SIG-M5 treated with dmso at 0.1 percent for 504 hours (cell line): ENCODE measurements at regions not wholly inside any gene's neighbourhood (a gene's known extent, or its start where the extent isn't known, plus 50 kb on each side); places are given as distances from the start of the nearest gene placed in this dataset.

Source experiments
- DNase-seq: peaks from one replicate; lab custom pipeline; 2025; ENCODE audit not compliant: unreplicated experiment; lab: John Stamatoyannopoulos, UW

GRCh38 chr2:15835991-15836688, 104.2 kb upstream of the MYCN start:
- DNase-seq = no peak

DNA sequence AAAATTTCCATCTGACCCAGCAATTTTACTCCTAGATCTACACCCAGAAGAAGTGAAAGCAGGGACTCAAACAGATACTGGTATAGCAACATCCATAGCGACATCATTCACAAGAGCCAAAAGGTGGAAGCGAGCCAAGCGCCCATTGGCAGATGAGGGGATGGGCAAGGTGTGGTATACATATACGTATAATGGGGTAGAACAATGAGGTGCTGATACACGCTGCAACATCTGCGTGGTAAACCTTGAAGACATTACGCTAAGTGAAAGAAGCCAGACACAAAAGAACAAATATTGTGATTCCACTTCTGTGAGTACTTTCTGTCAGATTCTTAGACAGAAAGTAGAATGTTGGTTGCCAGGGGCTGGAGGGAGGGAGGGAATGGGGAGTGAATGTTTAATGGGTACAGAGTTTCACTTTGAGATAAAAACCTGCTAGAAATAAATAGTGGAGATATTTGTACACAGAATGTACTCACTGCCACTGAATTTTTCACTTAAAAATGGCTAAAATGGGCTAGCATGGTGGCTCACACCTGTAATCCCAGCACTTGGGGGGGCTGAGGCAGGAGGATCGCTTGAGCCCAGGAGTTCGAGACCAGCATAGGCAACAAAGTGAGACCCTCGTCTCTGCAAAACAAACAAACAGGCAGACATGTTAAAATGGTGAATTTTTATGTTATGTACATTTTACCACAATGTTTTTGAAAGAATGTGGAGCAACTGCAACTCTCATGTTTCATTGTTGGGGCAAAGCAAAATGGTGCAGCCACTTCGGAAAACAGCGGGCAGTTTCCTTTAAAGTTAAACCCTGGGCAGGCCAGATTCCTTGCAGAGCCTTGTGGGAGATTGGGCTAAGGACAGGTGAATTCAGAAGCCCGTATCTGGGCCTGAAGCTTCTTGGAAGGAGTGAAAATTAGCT, 103.4 kb upstream of the MYCN start:
- no peak for DNase-seq

DNA sequence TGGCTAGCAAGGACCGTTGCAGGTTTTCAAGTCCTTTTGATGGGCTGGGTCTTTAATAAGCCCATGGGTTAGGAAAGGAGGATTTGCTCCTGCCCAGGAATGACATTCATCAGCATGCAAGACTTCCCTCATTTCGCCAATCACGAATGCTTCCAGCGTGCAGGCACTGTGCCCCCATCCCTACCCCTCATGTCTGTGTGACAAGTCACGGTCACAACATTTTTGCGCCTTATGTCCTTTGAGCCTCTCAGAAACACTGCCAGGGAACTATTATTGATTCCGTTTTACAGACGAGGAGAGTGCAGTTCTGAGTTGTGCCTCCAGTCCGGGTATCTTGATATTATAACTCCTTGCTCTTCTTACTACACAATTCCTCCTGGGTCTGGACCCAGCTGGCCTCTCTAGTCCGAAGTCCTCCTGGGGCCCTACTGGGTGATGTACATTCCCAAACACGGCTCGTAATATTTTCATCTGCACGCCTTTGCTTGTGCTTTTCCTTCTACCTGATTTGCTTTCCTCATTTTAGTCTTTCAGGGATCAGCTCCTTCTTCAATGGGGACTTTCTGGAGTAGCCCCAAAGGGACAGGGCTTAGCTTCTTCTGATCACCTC, 101.8 kb upstream of the MYCN start:
- DNase-seq = no peak

DNA sequence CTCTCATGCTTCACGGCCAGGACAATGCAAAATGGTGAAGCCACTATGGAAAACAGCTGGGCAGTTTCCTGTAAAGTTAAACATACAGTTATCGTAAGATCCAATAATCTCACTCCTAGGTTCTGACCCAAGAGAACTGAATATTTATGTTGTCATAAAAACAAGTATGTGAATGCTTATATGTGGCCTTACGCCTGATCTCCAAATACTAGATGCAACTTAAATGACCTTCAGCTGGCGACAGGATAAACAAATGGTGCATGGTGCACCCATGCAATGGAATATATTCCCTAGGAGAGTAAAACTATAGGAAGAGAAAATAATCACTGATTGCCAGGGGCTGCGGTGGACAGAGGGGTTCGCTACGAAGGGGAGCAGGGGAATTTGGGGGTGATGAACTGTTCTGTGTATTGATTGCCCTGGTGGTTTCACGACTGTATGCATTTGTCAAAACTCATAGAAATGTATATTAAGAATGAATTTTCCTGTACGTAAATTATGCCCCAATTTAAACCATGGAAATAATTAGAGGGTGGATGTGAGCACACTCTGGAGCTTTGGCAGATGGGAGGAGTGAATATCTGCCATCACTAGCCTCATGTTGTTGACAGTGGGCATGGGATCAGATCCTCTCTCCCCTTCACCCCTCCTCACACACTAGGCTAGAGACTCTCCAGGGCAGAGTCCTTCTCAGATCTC, 100.8 kb upstream of the MYCN start:
- no peak for DNase-seq

DNA sequence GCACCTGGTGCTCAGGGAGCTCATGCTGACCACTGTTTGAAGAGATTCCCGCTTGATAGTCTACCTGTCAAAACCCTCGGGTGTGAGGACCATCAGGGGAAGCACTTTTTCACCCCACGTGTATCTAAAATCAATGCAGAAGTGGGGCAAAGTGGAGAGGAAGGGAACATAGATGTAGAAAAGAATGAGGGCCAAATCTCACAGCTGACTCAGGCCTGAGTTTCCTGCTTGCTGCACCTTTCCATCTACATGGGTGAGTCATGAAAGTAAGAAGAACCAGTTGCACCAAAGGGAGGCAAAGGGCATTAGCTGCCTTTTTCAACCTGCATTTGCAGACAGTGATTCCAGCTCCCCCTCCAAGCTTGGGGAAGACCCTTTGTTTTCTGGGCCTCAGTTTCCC, 100.2 kb upstream of the MYCN start:
- DNase-seq = no peak

DNA sequence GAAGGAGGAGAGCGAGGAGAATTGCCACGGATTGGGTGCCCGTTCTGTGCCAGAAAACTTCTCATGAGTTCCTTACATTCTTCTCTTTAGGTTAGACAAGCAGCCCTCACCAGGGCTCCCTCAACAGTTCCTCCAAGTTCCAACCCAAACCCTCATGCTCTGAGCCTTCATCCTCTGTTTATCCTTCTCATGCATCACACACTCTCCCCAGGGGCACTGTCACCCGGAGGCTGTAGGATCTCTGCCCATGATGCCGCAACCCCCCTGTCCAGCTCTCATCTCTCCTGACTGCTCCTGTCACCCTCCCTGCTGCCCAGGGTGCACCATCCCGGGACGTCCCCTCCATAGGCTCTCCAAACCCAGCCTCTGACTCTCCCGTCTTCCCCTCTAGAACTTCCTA, 99.4 kb upstream of the MYCN start:
- no peak for DNase-seq

DNA sequence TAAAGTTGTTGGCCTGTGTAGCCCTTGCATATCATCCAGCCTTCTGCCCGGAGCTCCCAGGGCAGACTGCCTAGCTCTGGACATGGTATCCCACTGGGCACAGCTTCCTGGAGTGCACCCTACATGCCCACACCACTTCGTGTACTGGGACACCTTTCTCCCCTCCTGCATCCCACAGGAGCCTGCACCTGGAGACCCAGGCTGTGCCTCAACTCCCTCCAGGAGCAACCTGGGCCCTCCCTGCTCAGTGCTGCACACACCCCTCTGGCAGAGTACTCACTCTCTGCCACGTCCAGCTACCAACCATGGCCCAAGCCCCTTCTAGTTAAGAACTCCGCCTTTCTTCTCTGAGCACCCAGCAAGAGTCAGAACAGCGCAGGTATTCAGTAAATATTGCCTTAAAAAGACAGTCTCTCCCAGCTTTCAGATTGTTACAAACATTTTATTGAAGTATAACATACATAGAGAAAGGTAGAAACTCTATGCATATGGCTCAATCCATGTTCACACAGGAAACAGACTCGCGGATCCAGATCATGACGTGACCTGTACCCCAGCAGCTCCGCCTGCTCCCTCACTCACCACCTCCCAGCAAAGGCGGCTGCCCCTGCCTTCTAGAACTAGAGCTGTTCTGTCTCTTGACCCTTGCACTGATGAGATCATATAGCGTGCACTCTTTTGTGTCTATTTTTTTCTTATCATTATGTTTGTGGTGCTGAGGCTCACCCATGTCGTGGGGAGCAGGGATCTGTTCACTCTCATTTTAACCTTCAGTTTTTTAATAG, 98.4 kb upstream of the MYCN start:
- no peak for DNase-seq

DNA sequence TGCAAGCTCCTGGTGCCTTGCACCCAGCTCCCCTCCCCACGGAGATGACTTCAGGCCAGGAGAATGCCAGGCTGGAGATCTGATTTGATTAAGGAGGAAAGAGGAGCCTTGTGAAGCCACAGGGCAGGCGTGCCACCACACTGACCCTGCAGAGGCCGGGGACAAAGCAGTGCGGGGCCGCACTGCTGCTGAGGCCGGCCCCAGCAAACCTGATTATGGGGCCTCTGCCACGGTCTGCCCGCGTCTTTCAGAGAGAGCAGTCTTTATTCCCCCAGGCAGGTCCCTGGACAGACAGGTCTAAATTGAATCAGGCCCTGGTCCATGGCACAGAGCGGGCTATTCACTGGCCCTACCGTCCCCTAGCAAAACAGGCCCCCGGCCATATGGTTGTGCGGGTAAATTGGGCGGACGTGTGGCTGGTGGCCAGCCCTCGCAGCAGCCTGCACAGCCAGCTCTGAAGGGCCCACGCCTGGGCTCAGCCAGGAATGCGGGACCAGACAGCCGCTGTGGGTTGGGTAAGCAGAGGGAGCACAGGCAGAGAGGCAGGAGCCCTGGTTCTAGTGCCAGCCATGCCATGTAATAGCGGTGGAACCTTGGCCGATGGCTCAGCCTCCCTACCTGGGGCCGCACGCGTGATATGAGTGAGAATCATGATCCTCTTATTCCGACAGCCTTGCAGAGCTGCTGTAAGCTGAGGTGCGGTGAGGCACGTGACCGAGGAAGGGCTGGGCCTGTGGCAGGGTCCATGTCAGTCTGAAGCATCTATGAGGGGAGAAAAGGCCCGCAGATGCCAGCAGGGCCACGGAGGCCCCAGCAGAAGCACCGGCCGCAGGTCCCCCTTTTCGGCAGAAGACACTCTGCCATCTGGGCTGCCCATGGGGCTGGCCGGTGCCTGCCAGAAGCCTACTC, 97.3 kb upstream of the MYCN start:
- DNase-seq = no peak

GRCh38 chr2:15844211-15844801, 96.0 kb upstream of the MYCN start:
- DNase-seq = no peak

- DNase-seq = no peak
Measured at GRCh38 chr2:15845294-15845693, 95.1 kb upstream of the MYCN start.

- no peak for DNase-seq
Measured at GRCh38 chr2:15845737-15846405, 94.5 kb upstream of the MYCN start.

DNA sequence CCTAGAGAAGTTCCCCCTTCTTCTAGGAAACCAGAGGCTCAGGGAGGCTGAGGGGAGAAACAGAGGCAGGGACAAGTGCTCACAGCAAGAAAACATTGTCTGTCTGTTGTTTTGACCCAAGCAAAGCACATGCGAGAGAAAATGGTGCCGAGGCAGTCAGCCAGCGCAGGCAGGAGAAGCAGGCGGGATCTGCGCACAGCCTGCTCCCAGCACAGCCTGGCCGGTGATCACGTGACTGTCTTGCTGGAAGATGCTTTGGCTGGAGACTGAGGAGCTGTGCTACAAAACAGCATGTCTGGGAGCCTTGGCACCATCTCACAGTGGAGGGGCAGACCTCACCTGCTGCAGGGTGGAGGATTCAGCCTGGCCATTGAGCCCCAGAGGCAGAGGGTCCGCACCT, 93.7 kb upstream of the MYCN start:
- DNase-seq = no peak

GRCh38 chr2:15850534-15850933, 89.8 kb upstream of the MYCN start:
- DNase-seq = no peak

DNA sequence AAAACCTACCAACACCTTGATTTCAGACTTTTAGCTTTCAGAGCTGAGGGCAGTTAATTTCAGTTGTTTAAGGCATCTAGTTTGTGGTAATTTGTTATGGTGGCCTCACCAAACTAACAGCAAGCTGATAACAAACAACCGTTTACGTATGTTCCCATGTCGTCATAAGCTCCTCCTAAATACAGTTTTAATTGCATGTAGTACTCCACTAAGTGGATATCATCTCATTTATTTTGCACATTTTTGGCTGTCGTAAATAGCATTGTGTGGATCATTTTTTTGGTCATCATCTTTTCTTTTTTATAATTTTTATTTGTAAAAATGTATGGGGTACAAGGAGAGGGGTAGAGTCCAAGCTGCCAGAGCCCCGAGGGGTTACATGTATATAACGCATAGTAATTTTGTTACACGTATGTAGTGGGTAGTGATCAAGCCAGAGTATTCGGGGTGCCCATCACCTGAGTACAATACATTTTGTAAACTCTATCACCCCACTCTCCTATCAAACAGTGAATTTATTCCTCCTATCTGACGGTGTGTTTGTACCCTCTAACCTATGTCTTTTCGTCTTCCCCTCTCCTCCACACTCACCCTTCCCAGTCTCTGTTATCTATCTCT, 89.2 kb upstream of the MYCN start:
- no peak for DNase-seq

- no peak for DNase-seq
Measured at GRCh38 chr2:15852811-15853210, 87.5 kb upstream of the MYCN start.

DNA sequence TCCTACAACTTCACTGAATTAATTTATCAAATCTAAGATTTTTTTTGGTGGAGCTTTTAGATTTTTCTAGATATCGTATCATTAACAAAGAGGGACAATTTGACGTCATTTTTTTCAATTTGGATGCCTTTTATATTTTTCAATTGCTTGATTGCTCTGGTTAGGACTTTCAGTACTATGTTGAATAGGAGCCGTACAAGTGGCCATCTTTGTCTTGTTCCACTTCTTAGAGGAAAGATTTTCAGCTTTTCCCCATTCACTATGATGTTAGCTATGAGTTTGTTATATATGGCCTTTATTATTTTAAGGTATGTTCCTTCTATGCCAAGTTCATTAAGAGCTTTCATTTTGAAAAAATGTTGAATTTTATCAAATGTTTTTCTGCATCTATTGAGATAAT, 86.4 kb upstream of the MYCN start:
- no peak for DNase-seq

DNA sequence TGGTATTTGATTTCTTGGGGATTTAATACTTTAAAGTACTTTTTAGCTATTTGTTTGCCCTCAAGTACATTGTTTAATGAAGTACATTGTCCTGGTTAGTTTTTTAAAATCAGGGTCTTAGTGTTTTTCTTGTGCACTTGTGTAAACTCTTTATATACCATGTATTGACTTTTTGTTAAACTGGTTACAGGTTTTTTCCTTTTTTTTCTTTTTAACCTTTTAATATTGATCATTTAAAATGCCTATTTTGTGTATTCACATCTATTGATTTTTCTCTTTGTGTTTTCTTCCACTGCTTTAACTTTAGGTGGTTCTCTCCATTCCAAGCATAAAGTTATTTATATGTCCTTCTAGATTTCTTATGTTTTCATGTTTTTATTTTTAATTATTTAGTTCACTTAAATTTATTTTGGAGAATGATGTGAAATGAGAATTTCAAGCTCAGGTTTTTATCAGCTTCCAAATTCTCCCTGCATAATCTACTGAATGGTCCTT, 84.5 kb upstream of the MYCN start:
- no peak for DNase-seq

GRCh38 chr2:15856318-15856717, 84.0 kb upstream of the MYCN start:
- DNase-seq = no peak
